Heart left ventricle (tissue), 16 donors: ENCODE measurements at regions not wholly inside any gene's neighbourhood (a gene's known extent, or its start where the extent isn't known, plus 50 kb on each side); places are given as distances from the start of the nearest gene placed in this dataset.

ENCODE experiments used
- ATAC-seq, 4 donors: fragments of 200-7000 bp; cut with Tn5 transposase; one replicate each; pipeline ENCODE4 v1.9.1; 2020 to 2022; ENCODE audit warnings: moderate library complexity in 4 of 4, mild to moderate bottlenecking in 3 of 4, moderate number of reproducible peaks in 1 of 4
- DNase-seq, 5 donors: peaks; one replicate each; pipeline ENCODE4 v3.0.0-alpha.2; 2020
- H3K27ac ChIP-seq, 12 donors: fragments of 200-600 bp; sonication (generic) in 4 of 12; one replicate each; pipeline versions ENCODE4 v1.5.0 to v1.8.0; 2016 to 2022; ENCODE audit warnings: mild to moderate bottlenecking in 2 of 12
- H3K27me3 ChIP-seq, 9 donors: fragments of 200-600 bp; sonication (generic) in 2 of 9; one replicate each; pipeline versions ENCODE4 v1.5.1 to v1.8.0; 2016 to 2022; ENCODE audit warnings: mild to moderate bottlenecking in 3 of 9
- H3K36me3 ChIP-seq, 9 donors: fragments of 200-600 bp; sonication (generic) in 2 of 9; one replicate each; pipeline versions ENCODE4 v1.5.0 to v1.8.0; 2018 to 2022; ENCODE audit warnings: mild to moderate bottlenecking in 2 of 9
- H3K4me1 ChIP-seq, 12 donors: fragments of 200-600 bp; sonication (generic) in 4 of 12; one replicate each; pipeline versions ENCODE4 v1.5.0 to v1.8.0; 2016 to 2022; ENCODE audit warnings: mild to moderate bottlenecking in 3 of 12
- H3K4me3 ChIP-seq, 12 donors: fragments of 200-600 bp; sonication (generic) in 4 of 12; one replicate each; pipeline versions ENCODE4 v1.5.0 to v1.8.0; 2017 to 2022; ENCODE audit warnings: mild to moderate bottlenecking in 9 of 12, moderate library complexity in 4 of 12
- H3K9me3 ChIP-seq, 12 donors: fragments of 200-600 bp; sonication (generic) in 4 of 12; one replicate each; pipeline versions ENCODE4 v1.5.0 to v1.8.0; 2016 to 2022; ENCODE audit warnings: mild to moderate bottlenecking in 1 of 12
- CTCF ChIP-seq, 12 donors: fragments of 200-600 bp; sonication (generic) in 4 of 12; IDR thresholded peaks; one replicate each; pipeline versions ENCODE4 v1.5.0 to v1.8.0; 2018 to 2022; ENCODE audit warnings: antibody characterized with exemption in 12 of 12, mild to moderate bottlenecking in 5 of 12
- POLR2A ChIP-seq, 2 donors: fragments of 450-650 bp; IDR thresholded peaks; one replicate each; pipeline ENCODE4 v1.6.1; 2017; ENCODE audit warnings: antibody characterized with exemption in 2 of 2, mild to moderate bottlenecking in 2 of 2, moderate library complexity in 2 of 2
- WGBS, 4 donors: extraction: QIAGEN DNeasy Blood & Tissue Kit in 2 of 4; methylation state at CpG; one replicate each; pipeline versions ENCODE4 v1.1.5 to v1.1.7; 2013 to 2018; 5-methylcytosine and 5-hydroxymethylcytosine counted together
- intact Hi-C, 10 donors: fragments of 100-400 bp; cut with DNase I; formaldehyde crosslinking; loops; one replicate each; pipeline versions ENCODE4 v1.11.1 to v1.14.2; 2022
- donor health status: ischemic (EF 13 %, LVEDD 7.1; RV severe dilation, severe dysfunction).
- donor health status: healthy with polysubstance abuse.
- donor health status: DM: no; HTN: yes; CAD: no.
- donor health status: DM: no; HTN: no; CAD: no.
- donor health status: ischemic (EF 25% LVEDD 6.9; RV normal size, moderate dysfunction).
- donor health status: ischemic (EF 25% LVEDD 5.7; RV mildly dilated, moderate dysfunction).
- donor health status: healthy.
- donor health status: DM: yes; HTN: yes; CAD: no.
- donor health status: ischemic (EF 35%, LVEDD 5.7; RV mildly dilated, moderate dysfunction).
- donor health status: nonischemic (EF 11% LVEDD 7.7; RV severe dilation, severe dysfunction).
- donor health status: DM: yes; HTN: yes; CAD: no.
- donor health status: PGD.
- donor health status: ischemic (EF 29% LVEDD 5.4; RV normal size, mild dysfunction).
- donor health status: nonischemic (EF 23%, LVEDD 6.1; RV moderate dilation, normal function).

GRCh38 chr7:53604201-53604600, 568.8 kb downstream of the POM121L12 start:
- Histone ChIP-seq H3K4me1 (no peaks in the 10 kb centered on the region), H3K4me3 (no peak overlapping the region), H3K27me3 (no peaks in the 10 kb centered on the region), H3K27ac (no peak overlapping the region), H3K9me3 (no peaks in the 10 kb centered on the region), H3K36me3 (no peaks in the 10 kb centered on the region)
- intact Hi-C loops, result loop anchor here in 1 of 10 donors (10.0 kb wide), 1 partner anchor 61 kb away; no protein-coding TSS in a partner anchor
- WGBS, 4 donors, result 63 to 77% (median 71%) methylated on average over 6 of the region's 6 CpGs
- TF ChIP-seq CTCF (IDR thresholded peaks at IDR 0.05), result no peak
- TF ChIP-seq POLR2A (IDR thresholded peaks at IDR 0.05), result no peak
- DNase-seq (no peak), ATAC-seq (no peak)

GRCh38 chr7:53607961-53608360, 572.5 kb downstream of the POM121L12 start:
- Histone ChIP-seq H3K4me1 (no peaks in the 10 kb centered on the region), H3K4me3 (no peak overlapping the region), H3K27ac (no peak overlapping the region), H3K9me3 (no peaks in the 10 kb centered on the region), H3K27me3 (no peaks in the 10 kb centered on the region), H3K36me3 (no peaks in the 10 kb centered on the region)
- WGBS, 4 donors, result 21 to 46% (median 40%) methylated on average over 1 of the region's 1 CpG
- DNase-seq, result no peak
- no peak for TF ChIP-seq POLR2A (IDR thresholded peaks at IDR 0.05)
- no peak for ATAC-seq
- intact Hi-C loops, result loop anchor here in 1 of 10 donors (10.0 kb wide), 1 partner anchor 57 kb away; no protein-coding TSS in a partner anchor

- no peaks in the 10 kb centered on the region for H3K4me1 ChIP-seq
- WGBS, 4 donors, result 81 to 90% (median 88%) methylated on average over 1 of the region's 1 CpG
- intact Hi-C loops, result loop anchor here in 1 of 10 donors (10.0 kb wide), 1 partner anchor 56 kb away; no protein-coding TSS in a partner anchor
Observed at GRCh38 chr7:53609185-53609584, 573.8 kb downstream of the POM121L12 start.

GRCh38 chr7:53611043-53611442, 575.6 kb downstream of the POM121L12 start:
- Histone ChIP-seq H3K27ac (no peak overlapping the region), H3K4me1 (no peaks in the 10 kb centered on the region), H3K4me3 (no peak overlapping the region), H3K9me3 (no peaks in the 10 kb centered on the region), H3K27me3 (no peaks in the 10 kb centered on the region), H3K36me3 (no peaks in the 10 kb centered on the region)
- 18 to 48% (median 44%) methylated on average over 3 of the region's 3 CpGs for WGBS, 4 donors
- DNase-seq (no peak), ATAC-seq (no peak)
- intact Hi-C loops, result no loop called here
- TF ChIP-seq POLR2A (IDR thresholded peaks at IDR 0.05) (no peak), CTCF (IDR thresholded peaks at IDR 0.05) (no peak)

More at GRCh38 chr7:53609185-53609584, 573.8 kb downstream of the POM121L12 start:
- H3K4me3 ChIP-seq, result no peak overlapping the region
- no peak for TF ChIP-seq POLR2A (IDR thresholded peaks at IDR 0.05)
- ATAC-seq (no peak), DNase-seq (no peak)
- H3K9me3 ChIP-seq, result no peaks in the 10 kb centered on the region
- no peak overlapping the region for H3K27ac ChIP-seq
- H3K36me3 ChIP-seq, result no peaks in the 10 kb centered on the region
- H3K27me3 ChIP-seq, result no peaks in the 10 kb centered on the region

- ATAC-seq (no peak), DNase-seq (no peak)
- H3K4me3 ChIP-seq, result no peak overlapping the region
- intact Hi-C loops, result no loop called here
- no peak overlapping the region for H3K27ac ChIP-seq
- H3K9me3 ChIP-seq, result peaks cover 0 to 5% (median 0%) of the 10 kb centered on the region in 12 donors
- H3K4me1 ChIP-seq, result no peaks in the 10 kb centered on the region
- 80 to 85% (median 83%) methylated on average over 4 of the region's 4 CpGs for WGBS, 4 donors
- H3K36me3 ChIP-seq, result no peaks in the 10 kb centered on the region
- H3K27me3 ChIP-seq, result no peaks in the 10 kb centered on the region
- TF ChIP-seq POLR2A (IDR thresholded peaks at IDR 0.05) (no peak), CTCF (IDR thresholded peaks at IDR 0.05) (no peak)
Observed at GRCh38 chr7:53624356-53624755, 588.9 kb downstream of the POM121L12 start.
